Daoy (cell line): ENCODE measurements at regions not wholly inside any gene's neighbourhood (a gene's known extent, or its start where the extent isn't known, plus 50 kb on each side); places are given as distances from the start of the nearest gene placed in this dataset.

Source experiments
- DNase-seq: peaks from one replicate; pipeline ENCODE4 v3.0.0-alpha.2; 2015; ENCODE audit warnings: low read depth

DNA sequence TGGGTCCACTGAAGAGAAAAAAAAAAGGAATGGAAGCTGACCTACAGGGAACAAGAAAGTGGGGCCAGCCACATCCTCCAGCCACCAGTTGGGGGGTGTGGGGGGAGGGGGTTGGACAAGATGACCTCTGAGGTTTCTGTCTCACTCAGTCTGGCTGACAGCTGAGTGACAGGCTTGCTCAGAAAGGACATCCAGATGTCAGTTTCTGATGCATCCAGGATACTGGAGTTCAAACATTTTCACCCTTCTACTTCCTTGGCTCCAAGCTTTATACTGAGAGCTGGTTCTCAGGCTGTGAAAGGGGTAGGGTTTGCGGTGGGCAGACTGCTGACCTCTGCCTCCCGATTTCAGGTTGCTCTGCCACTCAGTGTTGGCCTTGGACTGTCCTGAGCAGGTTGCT is 2178.3 kb downstream of the TP53TG3F start:
- no peak for DNase-seq

DNA sequence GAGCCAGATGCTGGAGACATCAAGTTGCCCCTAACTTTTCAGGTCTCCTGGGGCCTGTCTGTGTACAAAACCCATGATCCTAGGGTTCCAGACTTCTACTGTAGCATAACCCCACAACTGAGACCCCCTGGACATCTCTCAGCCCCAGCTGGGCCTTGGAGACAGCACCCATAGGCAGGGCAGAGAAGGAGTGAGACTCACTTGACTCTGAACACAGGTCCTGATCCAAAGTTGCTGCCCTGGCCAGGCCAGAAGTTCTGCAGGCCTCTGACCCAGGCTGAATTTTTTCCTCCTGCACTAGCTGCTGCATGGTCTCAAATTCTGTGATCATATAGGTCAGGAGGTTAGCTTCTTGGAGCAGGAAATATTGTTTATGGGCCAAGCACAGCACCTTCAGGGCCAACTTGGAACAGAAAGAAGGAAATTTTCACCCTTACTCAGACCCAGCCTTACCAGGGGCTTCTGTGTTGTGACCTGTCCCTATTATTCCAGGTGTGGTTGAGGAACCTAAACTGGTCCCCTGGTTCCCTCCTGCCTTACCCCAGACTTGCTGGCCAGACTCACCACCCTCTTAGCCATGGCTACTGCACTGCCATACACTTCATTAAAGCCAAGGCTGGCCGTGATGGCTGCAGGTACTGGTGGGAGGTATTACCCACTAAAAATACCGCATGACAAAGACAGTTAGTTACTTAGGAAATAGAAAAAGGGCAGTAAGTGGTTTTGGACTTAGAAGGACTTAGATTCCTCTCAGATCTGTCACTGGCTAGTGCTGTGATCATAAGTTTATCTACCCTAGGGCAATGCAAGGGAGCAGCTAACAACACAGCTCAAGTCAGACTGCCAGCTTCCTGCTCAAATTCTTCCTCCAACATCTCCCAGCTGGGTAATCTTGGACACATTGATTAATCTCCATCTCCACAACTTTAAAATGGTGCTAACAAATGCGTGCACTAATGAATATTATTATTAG is 2180.1 kb downstream of the TP53TG3F start:
- no peak for DNase-seq

DNA sequence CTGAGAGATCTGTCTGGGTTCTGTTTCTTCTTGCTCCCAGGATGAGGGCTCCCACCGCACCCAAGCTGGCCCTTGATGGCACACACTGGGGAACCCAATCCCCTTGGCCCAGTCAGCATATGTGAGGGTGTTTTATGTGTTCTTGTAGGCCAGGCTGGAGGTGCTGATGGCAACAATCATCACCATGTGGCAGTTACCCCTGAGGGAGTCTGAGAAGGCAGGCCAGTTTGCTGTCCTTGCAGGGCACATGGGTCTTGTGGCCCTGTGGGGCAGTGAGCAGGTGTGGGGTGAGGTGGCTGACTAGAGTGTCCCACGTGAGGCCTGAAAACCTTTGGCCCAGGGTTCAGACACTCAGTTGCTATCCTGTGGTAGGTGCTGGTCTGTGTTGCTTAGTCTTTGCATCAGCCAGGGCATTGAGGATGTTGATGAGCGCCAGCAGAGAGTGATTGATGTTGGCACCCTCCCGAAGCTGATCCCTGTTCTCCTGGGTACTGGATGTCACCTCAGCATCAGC is 2183.0 kb downstream of the TP53TG3F start:
- DNase-seq = no peak

DNA sequence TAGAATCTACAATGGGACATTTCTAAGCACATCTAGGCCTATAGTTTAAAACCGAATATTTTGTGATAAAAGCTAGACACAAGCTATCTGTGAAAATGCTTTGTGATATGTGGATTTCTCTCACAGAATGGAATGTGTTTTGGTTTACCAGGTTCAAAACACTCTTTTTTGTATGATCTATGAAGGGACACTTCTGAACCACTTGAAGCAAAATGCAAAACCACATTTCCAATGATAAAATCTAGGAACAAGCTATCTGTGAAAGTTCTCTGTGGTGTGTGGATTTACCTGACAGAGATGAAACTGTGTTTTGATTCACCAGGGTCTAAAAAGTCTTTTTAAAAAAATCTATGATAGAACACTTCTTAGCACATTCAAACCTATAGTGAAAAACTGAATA is 2192.4 kb downstream of the TP53TG3F start:
- DNase-seq = no peak

DNA sequence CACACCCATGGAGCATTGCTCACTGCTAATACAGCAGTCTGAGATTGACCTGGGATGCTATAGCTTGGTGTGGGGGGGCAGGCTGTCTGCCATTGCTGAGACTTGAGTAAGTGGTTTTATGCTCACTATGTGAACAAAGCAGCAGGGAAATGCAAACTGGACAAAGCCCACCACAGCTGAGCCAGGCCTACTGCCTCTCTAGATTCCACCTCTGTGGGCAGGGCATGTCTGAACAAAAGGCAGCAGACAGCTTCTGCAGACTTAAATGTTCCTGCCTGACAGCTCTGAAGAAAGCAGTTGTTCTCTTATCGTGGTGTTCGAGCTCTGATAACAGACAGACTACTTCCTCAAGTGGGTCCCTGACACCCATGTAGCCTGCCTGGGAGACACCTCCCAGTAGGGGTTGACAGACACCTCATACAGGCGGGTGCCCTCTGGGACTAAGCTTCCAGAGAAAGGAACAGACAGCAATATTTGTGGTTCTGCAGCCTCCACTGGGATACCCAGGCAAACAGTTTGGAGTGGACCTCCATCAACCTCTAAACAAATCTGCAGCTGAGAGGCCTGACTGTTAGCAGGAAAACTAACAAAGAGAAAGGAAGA is 2204.8 kb downstream of the TP53TG3F start:
- DNase-seq = no peak

DNA sequence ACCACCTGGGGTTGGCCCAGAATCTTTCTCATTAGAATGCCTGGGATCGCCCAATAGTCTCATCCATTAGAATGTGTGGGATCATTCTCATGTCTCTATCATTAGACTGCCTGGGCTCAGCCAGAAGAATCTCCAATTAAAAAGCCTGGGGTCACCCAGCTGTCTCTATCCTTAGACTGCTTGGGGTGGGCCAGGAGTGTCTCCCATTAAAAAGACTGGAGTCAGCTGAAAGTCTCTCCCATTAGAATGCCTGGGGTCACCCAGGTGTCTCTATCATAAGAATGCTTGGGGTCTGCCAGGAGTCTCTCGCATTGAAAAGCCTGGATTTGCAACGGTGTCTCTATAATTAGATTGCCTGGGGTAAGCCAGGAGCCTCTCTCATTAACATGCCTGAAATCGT is 2225.7 kb downstream of the TP53TG3F start:
- no peak for DNase-seq

DNA sequence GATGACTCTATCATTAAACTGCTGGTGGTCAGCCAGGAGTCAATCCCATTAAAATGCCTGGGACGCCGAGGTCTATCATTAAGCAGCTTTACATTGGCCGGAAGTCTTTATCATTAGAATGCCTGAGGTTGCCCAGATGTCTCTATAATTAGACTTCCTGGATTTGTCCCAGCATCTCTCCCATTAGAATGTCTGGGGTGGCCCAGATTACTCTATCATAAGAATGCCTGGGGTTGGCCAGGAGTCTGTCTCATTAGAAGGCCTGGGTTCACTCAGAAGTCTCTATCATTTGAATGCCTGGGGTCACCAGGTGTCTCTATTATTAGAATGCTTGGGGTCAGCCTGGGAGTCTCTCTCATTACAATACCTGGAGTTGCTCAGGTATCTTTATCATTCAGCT is 2227.2 kb downstream of the TP53TG3F start:
- DNase-seq = no peak

DNA sequence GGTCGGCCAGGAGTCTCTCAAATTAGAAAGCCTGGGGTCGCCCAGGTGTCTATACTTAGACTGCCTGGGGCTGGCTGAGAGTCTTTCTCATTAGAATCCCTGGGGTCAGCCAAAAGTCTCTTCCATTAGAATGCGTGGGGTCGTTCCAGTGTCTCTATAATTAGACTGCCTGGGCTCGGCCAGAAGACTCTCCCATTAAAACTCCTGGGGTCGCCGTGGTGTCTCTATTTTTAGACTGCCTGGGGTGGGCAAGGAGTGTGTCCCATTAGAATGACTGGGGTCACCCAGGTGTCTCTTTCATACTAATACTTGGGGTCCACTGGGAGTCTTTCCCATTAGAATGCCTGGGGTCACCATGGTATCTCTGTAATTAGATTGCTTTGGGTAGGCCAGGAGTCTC is 2227.7 kb downstream of the TP53TG3F start:
- DNase-seq = no peak

DNA sequence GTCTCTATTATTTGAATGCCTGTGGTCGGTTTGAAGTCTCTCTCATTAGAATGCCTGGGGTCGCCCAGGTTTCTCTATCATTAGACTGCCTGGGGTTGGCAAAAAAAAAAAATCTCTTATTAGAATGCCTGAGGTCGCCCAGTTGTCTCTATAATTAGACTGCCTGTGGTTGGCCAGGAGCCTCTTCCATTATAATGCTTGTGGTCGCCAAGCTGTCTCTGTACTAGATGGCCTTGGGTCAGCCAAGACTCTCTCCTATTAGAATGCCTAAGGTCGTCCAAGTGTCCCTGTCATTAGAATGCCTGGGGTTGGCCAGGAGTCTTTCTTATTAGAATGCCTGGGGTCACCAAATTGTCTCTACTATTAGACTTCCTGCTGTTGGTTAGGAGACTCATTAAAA is 2228.4 kb downstream of the TP53TG3F start:
- no peak for DNase-seq

DNA sequence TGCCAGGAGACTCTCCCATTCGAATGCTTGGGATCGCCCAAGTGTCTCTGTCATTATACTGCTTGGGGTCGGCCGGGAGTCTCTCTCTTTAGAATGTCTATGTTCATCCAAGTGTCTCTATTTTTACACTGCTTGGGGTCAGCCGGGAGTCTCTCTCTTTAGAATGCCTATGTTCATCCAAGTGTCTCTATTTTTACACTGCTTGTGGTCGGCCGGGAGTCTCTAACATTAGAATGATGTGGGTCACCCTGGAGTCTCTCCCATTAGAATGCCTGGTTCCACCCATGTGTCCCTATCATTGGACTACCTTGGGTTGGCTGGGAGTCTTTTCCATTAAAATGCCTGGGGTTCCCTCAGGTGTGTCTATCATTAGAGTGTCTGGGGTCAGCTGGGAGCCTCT is 2230.4 kb downstream of the TP53TG3F start:
- no peak for DNase-seq

DNA sequence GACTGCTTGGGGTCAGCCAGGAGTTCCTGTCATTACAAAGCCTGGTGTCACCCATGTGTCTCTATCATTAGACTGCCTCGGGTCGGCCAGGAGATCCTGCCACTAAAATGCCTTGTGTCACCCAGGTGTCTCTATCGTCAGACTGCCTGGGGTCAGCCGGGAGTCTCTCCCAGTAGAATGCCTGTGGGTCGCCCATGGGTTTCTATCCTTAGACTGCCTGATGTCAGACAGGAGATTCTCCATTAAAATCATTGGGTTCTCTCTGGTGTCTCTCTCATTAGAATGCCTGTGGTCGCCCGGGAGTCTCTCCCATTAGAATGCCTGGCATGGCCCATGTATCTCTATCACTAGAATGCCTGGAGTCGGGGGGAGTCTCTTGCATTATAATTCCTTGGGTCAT is 2231.0 kb downstream of the TP53TG3F start:
- DNase-seq = no peak

DNA sequence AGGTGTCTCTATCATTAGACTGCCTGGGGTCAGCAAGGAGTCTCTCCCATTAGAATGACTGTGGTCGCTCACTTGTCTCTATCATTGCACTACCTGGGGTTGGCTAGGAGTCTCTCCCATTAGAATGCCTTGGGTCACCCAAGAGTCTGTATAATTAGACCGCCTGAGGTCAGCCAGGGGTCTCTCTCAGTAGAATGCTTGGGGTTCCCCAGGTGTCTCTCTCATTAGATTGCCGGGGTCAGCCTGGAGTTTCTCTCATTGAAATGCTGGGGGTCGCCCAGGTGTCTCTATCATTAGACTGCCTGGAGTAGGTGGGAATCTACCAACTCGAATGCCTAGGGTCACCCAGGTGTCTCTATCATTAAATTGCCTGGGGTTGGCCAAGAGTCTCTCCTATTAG is 2231.6 kb downstream of the TP53TG3F start:
- no peak for DNase-seq

DNA sequence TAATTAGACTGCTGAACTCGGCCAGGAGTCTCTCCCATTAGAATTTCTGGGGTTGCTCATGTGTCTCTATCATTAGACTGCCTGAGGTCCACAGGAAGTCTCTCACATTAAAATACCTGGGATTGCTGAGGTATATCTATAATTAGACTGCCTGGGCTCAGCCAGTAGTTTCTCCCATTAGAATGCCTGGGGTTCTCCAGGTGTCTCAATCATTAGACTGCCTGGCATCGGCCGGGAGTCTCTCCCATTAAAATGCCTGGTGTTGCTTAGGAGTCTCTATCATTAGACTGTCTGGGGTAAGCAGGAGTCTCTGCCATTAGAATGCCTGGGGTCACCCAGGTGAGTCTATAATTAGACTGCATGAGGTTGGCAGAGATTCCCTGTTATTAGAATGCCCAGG is 2233.4 kb downstream of the TP53TG3F start:
- DNase-seq = no peak

DNA sequence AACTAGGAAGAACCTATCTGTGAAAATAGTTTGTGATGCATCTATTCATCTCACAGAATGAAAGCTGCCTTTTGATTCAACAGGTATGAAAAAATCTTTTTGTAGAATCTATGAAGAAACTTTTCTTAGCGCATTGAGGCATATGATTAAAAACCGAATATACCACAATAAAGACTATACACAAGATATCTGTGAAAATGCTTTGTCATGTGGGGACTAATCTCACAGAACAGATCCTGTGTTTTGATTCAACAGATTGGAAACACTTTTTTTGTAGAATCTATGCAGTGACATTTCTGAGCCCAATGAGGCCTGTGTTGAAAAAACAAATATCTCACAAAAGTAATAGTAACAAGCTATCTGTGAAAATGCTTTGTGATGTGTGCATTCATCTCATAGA is 2247.5 kb downstream of the TP53TG3F start:
- no peak for DNase-seq

DNA sequence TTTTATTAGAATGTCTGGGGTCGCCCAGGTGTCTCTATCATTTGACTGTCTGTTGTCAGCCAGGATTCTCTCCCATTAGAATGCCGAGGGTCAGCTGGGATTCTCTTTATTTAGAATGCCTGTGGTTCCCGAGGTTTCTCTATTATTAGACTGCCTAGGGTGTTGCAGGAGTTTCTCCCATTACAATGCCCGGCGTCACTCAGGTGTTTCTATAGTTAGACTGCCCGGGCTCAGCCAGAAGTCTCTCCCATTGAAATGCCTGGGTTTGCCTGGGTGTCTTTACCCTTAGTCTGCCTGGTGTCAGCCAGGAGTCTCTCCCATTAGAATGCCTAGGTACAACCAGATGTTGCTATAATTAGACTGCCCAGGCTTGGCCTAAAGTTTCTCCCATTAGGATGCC is 2252.0 kb downstream of the TP53TG3F start:
- DNase-seq = no peak

DNA sequence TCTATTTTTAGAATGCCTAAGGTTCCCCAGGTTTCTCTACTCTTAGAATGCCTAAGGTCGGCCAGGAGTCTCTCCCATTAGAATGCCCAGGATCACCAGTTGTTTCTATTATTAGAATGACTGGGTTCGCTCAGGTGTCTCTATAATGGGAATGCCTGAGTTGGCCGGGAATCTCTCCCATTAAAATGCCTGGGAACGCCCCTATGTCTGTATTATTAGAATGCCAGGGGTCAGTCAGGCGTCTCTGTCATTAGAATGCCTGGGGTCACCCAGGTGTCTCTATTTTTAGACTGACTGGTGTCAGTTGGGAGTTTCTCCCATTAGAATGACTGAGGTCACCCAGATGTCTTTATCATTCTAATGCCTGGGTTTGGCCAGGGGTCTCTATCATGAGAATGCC is 2252.5 kb downstream of the TP53TG3F start:
- no peak for DNase-seq

DNA sequence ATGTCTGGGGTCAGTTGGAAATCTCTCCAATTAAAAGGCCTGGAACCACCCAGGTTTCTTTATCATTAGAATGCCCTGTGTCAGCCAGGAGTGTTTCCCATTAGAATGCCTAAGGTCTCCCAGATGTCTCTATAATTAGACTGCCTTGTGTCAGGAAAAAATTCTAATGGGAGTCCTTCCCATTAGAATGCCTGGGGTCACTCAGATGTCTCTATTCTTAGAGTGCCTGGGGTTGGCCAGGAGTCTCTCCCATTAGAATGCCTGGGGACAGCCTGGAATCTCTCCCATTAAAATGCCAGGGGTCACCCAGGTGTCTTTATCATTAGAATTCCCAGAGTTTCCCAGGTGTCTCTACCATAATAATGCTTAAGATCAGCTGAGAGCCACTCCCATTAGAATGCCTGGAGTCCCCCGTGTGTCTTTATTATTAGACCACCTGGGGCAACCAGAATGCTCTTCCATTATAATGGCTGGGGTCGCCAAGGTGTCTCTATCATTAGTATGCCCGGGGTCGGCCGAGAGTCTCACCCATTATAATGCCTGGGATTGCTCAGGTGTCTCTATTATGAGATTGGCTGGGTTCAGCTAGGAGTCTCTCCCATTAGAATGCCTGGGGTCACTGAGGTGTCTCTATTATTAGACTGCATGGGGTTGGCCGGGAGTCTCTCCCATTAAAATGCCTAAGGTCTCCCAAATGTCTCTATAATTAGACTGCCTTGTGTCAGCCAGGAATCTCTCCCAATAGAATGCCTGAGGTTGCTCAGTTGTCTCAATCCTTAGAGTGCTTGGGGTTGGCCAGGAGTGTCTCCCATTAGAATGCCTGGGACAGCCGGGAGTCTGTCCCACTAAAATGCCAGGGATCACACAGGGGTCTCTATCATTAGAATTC is 2254.6 kb downstream of the TP53TG3F start:
- DNase-seq = no peak

DNA sequence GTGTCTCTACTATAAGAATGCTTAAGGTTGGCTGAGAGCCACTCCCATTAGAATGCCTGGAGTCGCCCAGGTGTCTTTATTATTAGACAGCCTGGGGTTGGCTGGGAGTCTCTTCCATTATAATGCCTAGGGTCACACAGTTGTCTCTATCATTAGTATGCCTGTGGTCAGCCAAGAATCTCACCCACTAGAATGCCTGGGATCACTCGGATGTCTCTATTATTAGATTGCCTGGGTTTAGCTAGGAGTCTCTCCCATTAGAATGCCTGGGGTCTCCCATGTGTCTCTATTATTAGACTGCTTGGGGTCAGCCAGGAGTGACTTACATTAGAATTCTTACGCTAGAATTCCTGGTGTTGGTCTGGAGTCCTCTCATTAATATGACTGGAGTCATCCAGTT is 2255.3 kb downstream of the TP53TG3F start:
- no peak for DNase-seq

DNA sequence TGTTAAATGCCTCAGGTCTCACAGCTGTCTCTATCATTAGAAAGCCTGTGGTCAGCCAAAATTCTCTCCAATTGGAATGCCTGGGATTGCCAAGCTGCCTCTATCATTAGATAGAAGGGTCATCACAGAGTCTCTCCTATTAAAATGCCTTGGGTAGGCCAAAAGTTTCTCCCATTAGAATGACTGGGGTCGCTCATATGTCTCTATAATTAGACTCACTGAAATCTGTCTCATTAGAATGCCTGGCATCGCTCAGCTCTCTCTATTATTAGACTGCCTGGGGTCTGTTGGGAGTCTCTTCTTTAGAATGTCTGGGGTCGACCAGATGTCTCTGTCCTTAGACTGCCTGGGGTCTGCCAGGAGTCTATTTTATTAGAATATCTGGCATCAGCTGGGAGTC is 2265.1 kb downstream of the TP53TG3F start:
- DNase-seq = no peak

DNA sequence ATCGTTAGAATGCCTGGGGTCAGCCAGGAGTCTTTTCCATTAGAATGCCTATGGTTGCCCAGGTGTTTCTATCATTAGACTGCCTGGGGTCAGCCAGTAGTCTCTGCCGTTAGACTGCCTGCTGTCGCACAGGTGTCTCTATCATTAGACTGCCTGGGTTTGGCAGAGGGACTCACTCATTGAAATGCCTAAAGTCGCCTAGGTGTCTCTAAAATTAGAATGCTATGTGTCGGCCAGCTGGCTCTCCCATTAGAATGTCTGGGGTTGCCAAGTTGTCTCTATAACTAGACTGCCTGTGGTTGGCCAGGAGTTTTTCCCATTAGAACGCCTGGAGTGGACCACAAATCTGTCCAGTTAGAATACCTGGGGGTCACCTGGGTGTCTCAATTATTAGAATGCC is 2266.5 kb downstream of the TP53TG3F start:
- no peak for DNase-seq

DNA sequence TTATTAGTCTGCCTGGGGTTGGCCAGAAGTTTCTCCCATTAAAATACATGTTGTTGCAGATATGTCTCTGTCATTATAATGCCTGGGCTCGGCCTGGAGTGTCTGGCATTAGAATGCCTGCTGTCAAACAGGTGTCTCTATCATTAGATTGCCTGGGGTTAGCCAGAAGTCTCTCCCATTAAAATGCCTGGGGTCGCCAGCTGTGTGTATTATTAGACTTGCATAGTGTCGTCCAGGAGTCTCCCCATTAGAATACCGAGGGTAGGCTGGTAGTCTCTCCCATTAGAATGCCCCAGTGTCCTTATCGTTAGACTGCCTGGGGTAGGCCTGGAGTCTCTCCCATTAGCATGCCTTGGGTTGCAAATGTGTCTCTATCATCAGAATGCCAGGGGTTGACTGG is 2270.8 kb downstream of the TP53TG3F start:
- DNase-seq = no peak

DNA sequence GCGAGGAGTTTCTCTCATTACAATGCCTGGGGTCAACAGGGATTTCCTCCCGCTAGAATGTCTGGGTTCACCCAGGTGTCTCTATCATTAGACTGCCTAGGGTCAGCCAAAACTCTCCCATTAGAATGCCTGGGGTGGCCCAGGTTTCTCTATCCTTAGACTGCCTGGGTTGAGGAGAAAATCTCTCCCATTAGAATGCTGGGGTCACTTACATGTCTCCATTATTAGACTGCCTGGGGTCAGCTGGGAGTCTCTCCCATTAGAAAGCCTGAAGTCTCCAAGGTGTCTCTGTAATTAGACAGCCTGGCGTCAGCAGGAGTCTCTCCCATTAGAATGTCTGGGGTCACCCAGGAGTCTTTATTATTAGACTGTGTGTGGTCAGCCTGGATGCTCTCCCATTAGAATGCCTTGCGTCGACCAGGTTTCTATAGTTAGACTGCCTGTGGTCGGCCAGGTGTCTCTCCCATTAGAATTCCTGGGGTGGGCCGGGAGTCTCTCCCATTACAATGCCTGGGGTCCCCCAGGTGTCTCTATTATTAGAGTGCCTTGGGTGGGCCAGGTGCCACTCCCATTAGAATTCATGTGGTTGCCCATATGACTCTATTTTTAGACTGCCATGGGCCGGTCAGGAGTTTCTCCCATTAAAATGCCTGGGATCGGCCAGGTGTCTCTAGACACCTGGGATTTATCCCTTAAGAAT is 2272.1 kb downstream of the TP53TG3F start:
- DNase-seq = no peak
